ENCODE measurements at regions not wholly inside any gene's neighbourhood (a gene's known extent, or its start where the extent isn't known, plus 50 kb on each side); places are given as distances from the start of the nearest gene placed in this dataset.

DNA sequence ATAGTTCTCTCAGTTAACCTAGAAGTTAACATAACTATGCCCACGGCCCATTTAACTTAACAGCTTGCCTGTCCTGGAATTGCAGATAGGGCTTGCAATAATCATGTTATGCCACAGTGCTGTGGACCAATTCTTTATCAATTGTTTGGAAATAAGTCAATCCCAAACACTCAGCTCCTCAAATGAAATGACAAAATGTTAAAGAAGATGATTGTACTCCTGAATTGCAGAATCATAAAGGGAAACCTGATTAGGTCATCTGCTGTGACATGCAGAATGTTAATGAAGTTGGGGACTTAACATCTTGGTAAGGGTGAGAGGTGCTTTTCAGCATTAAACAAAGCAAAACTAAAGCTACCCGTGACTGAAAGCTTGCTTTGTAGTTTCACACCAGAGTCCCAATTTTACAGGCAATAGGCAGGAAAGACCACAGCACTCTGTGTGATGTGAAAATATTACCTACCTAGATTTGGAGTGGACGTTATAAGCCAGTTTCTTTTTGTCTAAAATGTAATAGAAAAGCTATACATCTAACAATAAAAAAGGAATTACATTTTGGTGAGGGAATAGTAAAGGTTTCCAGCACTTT is 364.0 kb downstream of the GPD2 start:
- no peaks in the 10 kb centered on the region for H3K4me1 ChIP-seq (ENCODE audit: low read depth)
- peaks cover 9% of the 10 kb centered on the region for H3K27me3 ChIP-seq
- no peak for DNase-seq (ENCODE audit: low read depth in 1 of 2, low spot score in 1 of 2)
- no peak overlapping the region for H3K27ac ChIP-seq
- H3K9me3 ChIP-seq (ENCODE audit: low read depth) = no peaks in the 10 kb centered on the region
- H3K36me3 ChIP-seq = no peaks in the 10 kb centered on the region
- TF ChIP-seq, protein P1, sequence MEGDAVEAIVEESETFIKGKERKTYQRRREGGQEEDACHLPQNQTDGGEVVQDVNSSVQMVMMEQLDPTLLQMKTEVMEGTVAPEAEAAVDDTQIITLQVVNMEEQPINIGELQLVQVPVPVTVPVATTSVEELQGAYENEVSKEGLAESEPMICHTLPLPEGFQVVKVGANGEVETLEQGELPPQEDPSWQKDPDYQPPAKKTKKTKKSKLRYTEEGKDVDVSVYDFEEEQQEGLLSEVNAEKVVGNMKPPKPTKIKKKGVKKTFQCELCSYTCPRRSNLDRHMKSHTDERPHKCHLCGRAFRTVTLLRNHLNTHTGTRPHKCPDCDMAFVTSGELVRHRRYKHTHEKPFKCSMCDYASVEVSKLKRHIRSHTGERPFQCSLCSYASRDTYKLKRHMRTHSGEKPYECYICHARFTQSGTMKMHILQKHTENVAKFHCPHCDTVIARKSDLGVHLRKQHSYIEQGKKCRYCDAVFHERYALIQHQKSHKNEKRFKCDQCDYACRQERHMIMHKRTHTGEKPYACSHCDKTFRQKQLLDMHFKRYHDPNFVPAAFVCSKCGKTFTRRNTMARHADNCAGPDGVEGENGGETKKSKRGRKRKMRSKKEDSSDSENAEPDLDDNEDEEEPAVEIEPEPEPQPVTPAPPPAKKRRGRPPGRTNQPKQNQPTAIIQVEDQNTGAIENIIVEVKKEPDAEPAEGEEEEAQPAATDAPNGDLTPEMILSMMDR (IDR thresholded peaks at IDR 0.05; ENCODE audit: low read depth, low read length) = no peak
- no peak overlapping the region for H3K4me3 ChIP-seq

DNA sequence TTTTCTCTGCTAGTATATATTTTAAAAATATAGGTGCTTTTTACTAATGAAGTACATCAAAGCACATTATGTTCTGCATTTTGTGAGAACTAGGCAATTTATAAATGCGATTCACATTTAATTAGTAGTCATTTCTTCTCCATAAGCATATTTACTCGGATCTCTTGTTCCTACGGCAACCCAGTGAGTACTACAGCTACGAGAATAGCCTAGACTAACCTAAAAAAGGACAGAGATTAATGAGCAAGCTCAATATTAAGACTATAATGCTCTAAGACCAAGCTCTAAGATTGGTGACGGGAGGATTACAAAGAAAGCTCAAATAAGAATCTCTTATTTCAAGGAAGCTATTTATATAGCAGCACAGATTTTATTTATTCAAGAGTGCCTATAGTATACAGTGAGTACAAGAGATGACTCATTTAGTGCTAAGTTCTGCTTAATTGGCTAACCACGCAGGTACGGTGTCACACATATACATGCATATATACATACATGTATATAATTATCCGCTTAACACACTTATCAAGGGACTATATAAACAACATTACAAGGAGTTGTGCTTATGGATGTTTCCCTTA is 364.7 kb downstream of the GPD2 start:
- Histone ChIP-seq H3K4me3 (no peak overlapping the region), H3K4me1 (ENCODE audit: low read depth) (no peaks in the 10 kb centered on the region), H3K9me3 (ENCODE audit: low read depth) (no peaks in the 10 kb centered on the region), H3K27ac (no peak overlapping the region), H3K27me3 (peaks cover 9% of the 10 kb centered on the region), H3K36me3 (no peaks in the 10 kb centered on the region)
- DNase-seq (ENCODE audit: low read depth in 1 of 2, low spot score in 1 of 2) = no peak
- TF ChIP-seq, protein P1 (IDR thresholded peaks at IDR 0.05; ENCODE audit: low read depth, low read length) = no peak

DNA sequence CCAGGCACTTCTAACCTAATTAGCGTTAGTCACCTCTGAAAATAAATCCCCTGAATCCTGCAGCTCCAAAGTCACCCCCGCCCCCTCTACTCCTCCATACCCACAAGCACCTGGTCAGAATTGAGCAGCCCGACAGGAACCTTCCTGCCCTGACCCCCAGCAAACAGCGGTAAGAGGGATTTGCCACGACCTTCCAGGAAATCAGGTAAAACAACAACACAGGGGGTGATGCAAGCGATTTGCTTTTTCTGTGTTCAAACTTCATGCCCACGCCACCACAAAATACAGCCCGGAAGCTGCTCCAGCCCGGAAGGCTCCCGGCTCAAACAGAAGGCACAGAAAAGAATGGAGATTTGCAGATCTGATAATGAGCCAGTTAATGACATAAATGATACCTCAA is 367.1 kb downstream of the GPD2 start:
- Histone ChIP-seq H3K9me3 (ENCODE audit: low read depth) (no peaks in the 10 kb centered on the region), H3K4me1 (ENCODE audit: low read depth) (no peaks in the 10 kb centered on the region), H3K27ac (no peak overlapping the region), H3K36me3 (no peaks in the 10 kb centered on the region), H3K4me3 (no peak overlapping the region), H3K27me3 (peaks cover 9% of the 10 kb centered on the region)
- DNase-seq (ENCODE audit: low read depth in 1 of 2, low spot score in 1 of 2) = no peak
- TF ChIP-seq, protein P1 (IDR thresholded peaks at IDR 0.05; ENCODE audit: low read depth, low read length) = no peak

DNA sequence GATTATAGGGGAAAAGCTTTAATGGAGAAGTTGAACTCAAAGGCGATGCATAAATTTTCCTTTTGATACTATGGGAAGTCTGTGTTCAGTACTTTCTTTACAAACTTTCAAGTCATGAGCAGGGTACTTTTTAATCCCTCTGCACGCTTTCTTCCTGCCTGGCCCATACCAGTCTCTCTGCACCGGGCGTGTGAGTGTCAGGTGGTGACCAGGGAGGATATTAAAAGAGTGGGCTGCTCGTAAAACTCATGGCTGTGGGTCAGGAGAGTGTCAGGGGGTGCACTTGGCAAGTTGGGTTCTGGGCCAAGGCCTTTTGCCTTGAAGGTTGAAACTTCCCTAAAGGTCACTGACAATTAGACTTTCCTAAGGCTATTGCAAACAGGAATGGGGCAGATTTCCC is 367.8 kb downstream of the GPD2 start:
- no peak overlapping the region for H3K4me3 ChIP-seq
- H3K27me3 ChIP-seq = peaks cover 9% of the 10 kb centered on the region
- H3K27ac ChIP-seq = no peak overlapping the region
- no peaks in the 10 kb centered on the region for H3K36me3 ChIP-seq
- TF ChIP-seq, protein P1 (IDR thresholded peaks at IDR 0.05; ENCODE audit: low read depth, low read length) = no peak
- no peaks in the 10 kb centered on the region for H3K9me3 ChIP-seq (ENCODE audit: low read depth)
- no peaks in the 10 kb centered on the region for H3K4me1 ChIP-seq (ENCODE audit: low read depth)
- DNase-seq (ENCODE audit: low read depth in 1 of 2, low spot score in 1 of 2) = no peak

DNA sequence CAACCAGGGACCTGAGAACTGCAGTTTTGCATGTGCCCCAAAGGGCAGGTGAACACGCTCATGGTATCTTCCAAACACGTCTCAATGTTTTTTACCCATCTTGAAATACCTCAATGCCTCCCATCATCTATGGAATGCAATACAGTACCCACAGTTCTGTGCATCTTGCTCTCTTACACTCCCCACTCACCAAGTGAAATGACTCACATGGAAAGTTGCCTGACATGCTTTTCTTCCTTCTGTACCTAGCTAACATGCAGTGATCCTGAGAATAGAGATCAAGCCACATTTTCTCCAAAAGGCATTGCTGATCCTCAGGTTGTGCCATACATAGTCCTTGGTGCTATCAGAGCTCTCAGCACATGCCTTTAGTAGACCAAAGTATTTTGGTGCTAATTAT is 373.9 kb downstream of the GPD2 start:
- Histone ChIP-seq H3K27me3 (no peaks in the 10 kb centered on the region), H3K9me3 (ENCODE audit: low read depth) (no peaks in the 10 kb centered on the region), H3K36me3 (no peaks in the 10 kb centered on the region), H3K27ac (no peak overlapping the region), H3K4me1 (ENCODE audit: low read depth) (no peaks in the 10 kb centered on the region), H3K4me3 (no peak overlapping the region)
- TF ChIP-seq, protein P1 (IDR thresholded peaks at IDR 0.05; ENCODE audit: low read depth, low read length) = no peak
- DNase-seq (ENCODE audit: low read depth in 1 of 2, low spot score in 1 of 2) = no peak

All from cardiac muscle cell (in vitro differentiated cells and primary cell).